ENCODE measurements at regions not wholly inside any gene's neighbourhood (a gene's known extent, or its start where the extent isn't known, plus 50 kb on each side); places are given as distances from the start of the nearest gene placed in this dataset.

- no peaks in the 10 kb centered on the region for H3K4me1 ChIP-seq (ENCODE audit: control insufficient read depth, insufficient read depth, low read length)
- H3K4me3 ChIP-seq (ENCODE audit: low read depth, low read length) = no peak overlapping the region
- H3K9me3 ChIP-seq (ENCODE audit: control insufficient read depth, insufficient read depth, low read length) = no peaks in the 10 kb centered on the region
- H3K9ac ChIP-seq (ENCODE audit: low read depth, low read length) = no peak overlapping the region
- H3K36me3 ChIP-seq (ENCODE audit: control insufficient read depth, insufficient read depth, low read length) = no peaks in the 10 kb centered on the region
- no peaks in the 10 kb centered on the region for H3K27me3 ChIP-seq (ENCODE audit: control insufficient read depth, insufficient read depth, low read length)
Measured at GRCh38 chr2:156903335-156903734, 354.2 kb upstream of the GALNT5 start.

GRCh38 chr2:156907806-156908205 lies 349.7 kb upstream of the GALNT5 start:
- Histone ChIP-seq H3K36me3 (ENCODE audit: control insufficient read depth, insufficient read depth, low read length) (no peaks in the 10 kb centered on the region), H3K4me1 (ENCODE audit: control insufficient read depth, insufficient read depth, low read length) (no peaks in the 10 kb centered on the region), H3K9me3 (ENCODE audit: control insufficient read depth, insufficient read depth, low read length) (no peaks in the 10 kb centered on the region), H3K9ac (ENCODE audit: low read depth, low read length) (no peak overlapping the region), H3K27me3 (ENCODE audit: control insufficient read depth, insufficient read depth, low read length) (no peaks in the 10 kb centered on the region), H3K4me3 (ENCODE audit: low read depth, low read length) (no peak overlapping the region)

GRCh38 chr2:156908825-156909224 lies 348.7 kb upstream of the GALNT5 start:
- Histone ChIP-seq H3K27me3 (ENCODE audit: control insufficient read depth, insufficient read depth, low read length) (no peaks in the 10 kb centered on the region), H3K9ac (ENCODE audit: low read depth, low read length) (no peak overlapping the region), H3K9me3 (ENCODE audit: control insufficient read depth, insufficient read depth, low read length) (no peaks in the 10 kb centered on the region), H3K4me3 (ENCODE audit: low read depth, low read length) (no peak overlapping the region), H3K4me1 (ENCODE audit: control insufficient read depth, insufficient read depth, low read length) (no peaks in the 10 kb centered on the region), H3K36me3 (ENCODE audit: control insufficient read depth, insufficient read depth, low read length) (no peaks in the 10 kb centered on the region)

- no peaks in the 10 kb centered on the region for H3K4me1 ChIP-seq (ENCODE audit: control insufficient read depth, insufficient read depth, low read length)
- H3K27me3 ChIP-seq (ENCODE audit: control insufficient read depth, insufficient read depth, low read length) = no peaks in the 10 kb centered on the region
- H3K9ac ChIP-seq (ENCODE audit: low read depth, low read length) = no peak overlapping the region
- H3K36me3 ChIP-seq (ENCODE audit: control insufficient read depth, insufficient read depth, low read length) = no peaks in the 10 kb centered on the region
- no peaks in the 10 kb centered on the region for H3K9me3 ChIP-seq (ENCODE audit: control insufficient read depth, insufficient read depth, low read length)
- H3K4me3 ChIP-seq (ENCODE audit: low read depth, low read length) = no peak overlapping the region
Measured at GRCh38 chr2:156909983-156910382, 347.5 kb upstream of the GALNT5 start.

GRCh38 chr2:156915332-156915731 lies 342.2 kb upstream of the GALNT5 start:
- H3K4me1 ChIP-seq (ENCODE audit: control insufficient read depth, insufficient read depth, low read length) = no peaks in the 10 kb centered on the region
- H3K4me3 ChIP-seq (ENCODE audit: low read depth, low read length) = no peak overlapping the region
- no peak overlapping the region for H3K9ac ChIP-seq (ENCODE audit: low read depth, low read length)

GRCh38 chr2:156918410-156918809 lies 339.1 kb upstream of the GALNT5 start:
- Histone ChIP-seq H3K36me3 (ENCODE audit: control insufficient read depth, insufficient read depth, low read length) (no peaks in the 10 kb centered on the region), H3K4me3 (ENCODE audit: low read depth, low read length) (no peak overlapping the region), H3K4me1 (ENCODE audit: control insufficient read depth, insufficient read depth, low read length) (no peaks in the 10 kb centered on the region), H3K9me3 (ENCODE audit: control insufficient read depth, insufficient read depth, low read length) (no peaks in the 10 kb centered on the region), H3K27me3 (ENCODE audit: control insufficient read depth, insufficient read depth, low read length) (no peaks in the 10 kb centered on the region), H3K9ac (ENCODE audit: low read depth, low read length) (no peak overlapping the region)

More at GRCh38 chr2:156915332-156915731, 342.2 kb upstream of the GALNT5 start:
- Histone ChIP-seq H3K27me3 (ENCODE audit: control insufficient read depth, insufficient read depth, low read length) (no peaks in the 10 kb centered on the region), H3K9me3 (ENCODE audit: control insufficient read depth, insufficient read depth, low read length) (no peaks in the 10 kb centered on the region), H3K36me3 (ENCODE audit: control insufficient read depth, insufficient read depth, low read length) (no peaks in the 10 kb centered on the region)

- Histone ChIP-seq H3K9ac (ENCODE audit: low read depth, low read length) (no peak overlapping the region), H3K9me3 (ENCODE audit: control insufficient read depth, insufficient read depth, low read length) (peaks cover 6% of the 10 kb centered on the region), H3K27me3 (ENCODE audit: control insufficient read depth, insufficient read depth, low read length) (no peaks in the 10 kb centered on the region), H3K4me3 (ENCODE audit: low read depth, low read length) (no peak overlapping the region), H3K4me1 (ENCODE audit: control insufficient read depth, insufficient read depth, low read length) (no peaks in the 10 kb centered on the region), H3K36me3 (ENCODE audit: control insufficient read depth, insufficient read depth, low read length) (no peaks in the 10 kb centered on the region)
Measured at GRCh38 chr2:156930423-156930822, 327.1 kb upstream of the GALNT5 start.

GRCh38 chr2:156933645-156934225 lies 323.8 kb upstream of the GALNT5 start:
- H3K9ac ChIP-seq (ENCODE audit: low read depth, low read length) = no peak overlapping the region
- H3K36me3 ChIP-seq (ENCODE audit: control insufficient read depth, insufficient read depth, low read length) = no peaks in the 10 kb centered on the region
- no peaks in the 10 kb centered on the region for H3K9me3 ChIP-seq (ENCODE audit: control insufficient read depth, insufficient read depth, low read length)
- H3K4me1 ChIP-seq (ENCODE audit: control insufficient read depth, insufficient read depth, low read length) = no peaks in the 10 kb centered on the region
- H3K4me3 ChIP-seq (ENCODE audit: low read depth, low read length) = no peak overlapping the region
- no peaks in the 10 kb centered on the region for H3K27me3 ChIP-seq (ENCODE audit: control insufficient read depth, insufficient read depth, low read length)

- Histone ChIP-seq H3K4me1 (ENCODE audit: control insufficient read depth, insufficient read depth, low read length) (no peaks in the 10 kb centered on the region), H3K36me3 (ENCODE audit: control insufficient read depth, insufficient read depth, low read length) (no peaks in the 10 kb centered on the region), H3K9me3 (ENCODE audit: control insufficient read depth, insufficient read depth, low read length) (no peaks in the 10 kb centered on the region), H3K9ac (ENCODE audit: low read depth, low read length) (no peak overlapping the region), H3K4me3 (ENCODE audit: low read depth, low read length) (no peak overlapping the region), H3K27me3 (ENCODE audit: control insufficient read depth, insufficient read depth, low read length) (no peaks in the 10 kb centered on the region)
Measured at GRCh38 chr2:156935616-156936015, 321.9 kb upstream of the GALNT5 start.

GRCh38 chr2:156937430-156937829 lies 320.1 kb upstream of the GALNT5 start:
- no peak overlapping the region for H3K4me3 ChIP-seq (ENCODE audit: low read depth, low read length)

GRCh38 chr2:156944871-156945270 lies 312.6 kb upstream of the GALNT5 start:
- Histone ChIP-seq H3K4me1 (ENCODE audit: control insufficient read depth, insufficient read depth, low read length) (no peaks in the 10 kb centered on the region), H3K9me3 (ENCODE audit: control insufficient read depth, insufficient read depth, low read length) (no peaks in the 10 kb centered on the region), H3K27me3 (ENCODE audit: control insufficient read depth, insufficient read depth, low read length) (no peaks in the 10 kb centered on the region), H3K4me3 (ENCODE audit: low read depth, low read length) (no peak overlapping the region), H3K36me3 (ENCODE audit: control insufficient read depth, insufficient read depth, low read length) (no peaks in the 10 kb centered on the region), H3K9ac (ENCODE audit: low read depth, low read length) (no peak overlapping the region)

More at GRCh38 chr2:156937430-156937829, 320.1 kb upstream of the GALNT5 start:
- Histone ChIP-seq H3K9me3 (ENCODE audit: control insufficient read depth, insufficient read depth, low read length) (no peaks in the 10 kb centered on the region), H3K27me3 (ENCODE audit: control insufficient read depth, insufficient read depth, low read length) (no peaks in the 10 kb centered on the region), H3K9ac (ENCODE audit: low read depth, low read length) (no peak overlapping the region), H3K36me3 (ENCODE audit: control insufficient read depth, insufficient read depth, low read length) (no peaks in the 10 kb centered on the region), H3K4me1 (ENCODE audit: control insufficient read depth, insufficient read depth, low read length) (no peaks in the 10 kb centered on the region)

GRCh38 chr2:156947261-156947660 lies 310.2 kb upstream of the GALNT5 start:
- no peaks in the 10 kb centered on the region for H3K4me1 ChIP-seq (ENCODE audit: control insufficient read depth, insufficient read depth, low read length)

More at GRCh38 chr2:156947261-156947660, 310.2 kb upstream of the GALNT5 start:
- H3K27me3 ChIP-seq (ENCODE audit: control insufficient read depth, insufficient read depth, low read length) = no peaks in the 10 kb centered on the region
- H3K4me3 ChIP-seq (ENCODE audit: low read depth, low read length) = no peak overlapping the region
- H3K9me3 ChIP-seq (ENCODE audit: control insufficient read depth, insufficient read depth, low read length) = no peaks in the 10 kb centered on the region
- H3K36me3 ChIP-seq (ENCODE audit: control insufficient read depth, insufficient read depth, low read length) = no peaks in the 10 kb centered on the region
- H3K9ac ChIP-seq (ENCODE audit: low read depth, low read length) = no peak overlapping the region

Data from iPS-15b (cell line).